ENCODE measurements at regions not wholly inside any gene's neighbourhood (a gene's known extent, or its start where the extent isn't known, plus 50 kb on each side); places are given as distances from the start of the nearest gene placed in this dataset.

DNA sequence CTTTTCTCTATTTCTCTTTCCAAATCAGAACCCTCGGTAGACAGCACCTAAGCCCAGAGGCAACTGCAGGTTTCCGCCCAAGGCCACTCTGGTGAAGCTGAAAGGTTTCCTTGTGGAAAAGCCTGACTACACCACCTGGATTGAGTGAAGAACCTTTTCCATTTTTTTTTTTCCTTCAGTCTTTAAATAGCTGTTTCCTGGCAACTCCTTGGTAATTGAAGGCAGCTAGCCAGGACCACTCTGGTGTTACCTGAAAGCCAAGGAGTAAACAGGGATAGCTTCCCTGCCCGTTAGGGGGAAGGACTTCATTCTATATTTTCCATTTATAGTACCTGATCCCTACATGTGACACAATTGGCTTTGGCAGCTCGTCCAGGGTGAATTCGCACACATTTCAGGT lies 1238.4 kb downstream of the GRIK2 start:
- H3K27me3 ChIP-seq (replicated peaks in 1 of 2; ENCODE audit: control insufficient read depth in 2 of 2, insufficient read depth in 2 of 2, low read length in 1 of 2): no peaks in the 10 kb centered on the region
- ChIA-PET SMC1A (ENCODE audit: uncharacterized antibody, unreplicated experiment) (interaction anchor here (0.6 kb wide), 1 partner anchor 62 kb away, joined by 3 read pairs; no protein-coding TSS in a partner anchor), CTCF (no interaction called here), POLR2A (no interaction called here), RAD21 (ENCODE audit: unreplicated experiment) (no interaction called here)
- H4K20me1 ChIP-seq (ENCODE audit: control insufficient read depth, insufficient read depth): no peaks in the 10 kb centered on the region
- no peak overlapping the region for H3K4me2 ChIP-seq (ENCODE audit: control insufficient read depth, insufficient read depth)
- H3K4me3 ChIP-seq: no peak overlapping the region
- 31% methylated on average over 5 of the region's 5 CpGs for WGBS (ENCODE audit: insufficient coverage, insufficient replicate concordance, low lambda C conversion rate, missing lambda C conversion rate)
- no TSS peak for BruUV-seq (replicated peaks)
- H3K9me3 ChIP-seq (replicated peaks; ENCODE audit: control insufficient read depth, insufficient read depth, low read length): no peaks in the 10 kb centered on the region
- no peaks in the 10 kb centered on the region for H3K79me2 ChIP-seq (ENCODE audit: control insufficient read depth, insufficient read depth, low read length)
- no peak overlapping the region for H3K9ac ChIP-seq (ENCODE audit: control insufficient read depth, insufficient read depth, low read length)
- no peak overlapping the region for H3K27ac ChIP-seq (ENCODE audit: control insufficient read depth, insufficient read depth)
- intact Hi-C loops (cut with micrococcal nuclease; ENCODE audit: unreplicated experiment): no loop called here
- no peak overlapping the region for H2AFZ ChIP-seq (ENCODE audit: control insufficient read depth, low read depth, low read length)
- no peaks in the 10 kb centered on the region for H3K36me3 ChIP-seq (ENCODE audit: control insufficient read depth in 2 of 2, insufficient read depth in 2 of 2, low read length in 1 of 2)
- ATAC-seq: no peak
- no peak for DNase-seq (ENCODE audit: low read depth, low spot score)
- no peaks in the 10 kb centered on the region for H3K4me1 ChIP-seq (ENCODE audit: control insufficient read depth, insufficient read depth, low read length)
- no peak for FAIRE-seq
- in situ Hi-C loops (cut with MboI): no loop called here
- TF ChIP-seq ZNF384 (IDR thresholded peaks at IDR 0.05; ENCODE audit: borderline replicate concordance, low read depth, low read length) (no peak), JUNB (IDR thresholded peaks at IDR 0.05) (no peak), ELK1 (IDR thresholded peaks at IDR 0.05; ENCODE audit: low read depth, low read length) (no peak), FOXM1 (IDR thresholded peaks at IDR 0.05; ENCODE audit: low read depth, low read length) (no peak), CBFB (IDR thresholded peaks at IDR 0.05; ENCODE audit: low read depth) (no peak), BACH1 (IDR thresholded peaks at IDR 0.05; ENCODE audit: borderline replicate concordance) (no peak), MLLT1 (IDR thresholded peaks at IDR 0.05) (no peak), ZBTB4 (CRISPR knock-in tag; IDR thresholded peaks at IDR 0.05) (no peak), IKZF2 (IDR thresholded peaks at IDR 0.05) (no peak)
